ENCODE measurements at regions not wholly inside any gene's neighbourhood (a gene's known extent, or its start where the extent isn't known, plus 50 kb on each side); places are given as distances from the start of the nearest gene placed in this dataset.

GRCh38 chr1:187257476-187257875, 428.7 kb downstream of the PLA2G4A start:
- DNase-seq: no peak
- Histone ChIP-seq H4K20me1 (ENCODE audit: insufficient read depth, low read length) (no peaks in the 10 kb centered on the region), H3K9ac (ENCODE audit: low read length) (no peak overlapping the region), H3K79me2 (ENCODE audit: low read length) (no peaks in the 10 kb centered on the region), H2AFZ (ENCODE audit: low read length) (no peak overlapping the region), H3K4me3 (ENCODE audit: low read length) (no peak overlapping the region), H3K27me3 (replicated peaks; ENCODE audit: insufficient read depth, low read length) (no peaks in the 10 kb centered on the region), H3K36me3 (replicated peaks; ENCODE audit: insufficient read depth, low read length) (no peaks in the 10 kb centered on the region), H3K27ac (ENCODE audit: low read length) (no peak overlapping the region), H3K4me2 (ENCODE audit: low read depth, low read length) (no peak overlapping the region), H3K9me3 (replicated peaks; ENCODE audit: insufficient read depth, low read length) (no peaks in the 10 kb centered on the region), H3K9me2 (replicated peaks; ENCODE audit: insufficient read depth, low read length) (no peaks in the 10 kb centered on the region), H3K4me1 (ENCODE audit: low read length) (no peaks in the 10 kb centered on the region), H3F3A (ENCODE audit: insufficient read depth, low read length) (no peaks in the 10 kb centered on the region)
- TF ChIP-seq EZH2phosphoT487 (IDR thresholded peaks at IDR 0.05; ENCODE audit: low read length) (no peak), CTCF (IDR thresholded peaks at IDR 0.05; ENCODE audit: low read length) (no peak), EZH2 (optimal IDR thresholded peaks at IDR 0.05; ENCODE audit: low read depth, low read length) (no peak)

GRCh38 chr1:187261637-187262036, 432.9 kb downstream of the PLA2G4A start:
- Histone ChIP-seq H3K9ac (ENCODE audit: low read length) (no peak overlapping the region), H3K4me3 (ENCODE audit: low read length) (no peak overlapping the region), H3K79me2 (ENCODE audit: low read length) (no peaks in the 10 kb centered on the region), H3K9me2 (replicated peaks; ENCODE audit: insufficient read depth, low read length) (no peaks in the 10 kb centered on the region), H3K27ac (ENCODE audit: low read length) (no peak overlapping the region), H4K20me1 (ENCODE audit: insufficient read depth, low read length) (no peaks in the 10 kb centered on the region), H3K9me3 (replicated peaks; ENCODE audit: insufficient read depth, low read length) (no peaks in the 10 kb centered on the region), H3F3A (ENCODE audit: insufficient read depth, low read length) (no peaks in the 10 kb centered on the region), H3K27me3 (replicated peaks; ENCODE audit: insufficient read depth, low read length) (no peaks in the 10 kb centered on the region), H3K4me2 (ENCODE audit: low read depth, low read length) (no peak overlapping the region), H3K36me3 (replicated peaks; ENCODE audit: insufficient read depth, low read length) (no peaks in the 10 kb centered on the region), H3K4me1 (ENCODE audit: low read length) (no peaks in the 10 kb centered on the region), H2AFZ (ENCODE audit: low read length) (no peak overlapping the region)
- TF ChIP-seq EZH2phosphoT487 (IDR thresholded peaks at IDR 0.05; ENCODE audit: low read length): no peak
- TF ChIP-seq EZH2 (optimal IDR thresholded peaks at IDR 0.05; ENCODE audit: low read depth, low read length): no peak
- TF ChIP-seq CTCF (IDR thresholded peaks at IDR 0.05; ENCODE audit: low read length): no peak
- no peak for DNase-seq

- Histone ChIP-seq H3K9me3 (replicated peaks; ENCODE audit: insufficient read depth, low read length) (no peaks in the 10 kb centered on the region), H3K27me3 (replicated peaks; ENCODE audit: insufficient read depth, low read length) (no peaks in the 10 kb centered on the region), H3K9ac (ENCODE audit: low read length) (no peak overlapping the region), H3K9me2 (replicated peaks; ENCODE audit: insufficient read depth, low read length) (no peaks in the 10 kb centered on the region), H3K4me2 (ENCODE audit: low read depth, low read length) (no peak overlapping the region), H3K79me2 (ENCODE audit: low read length) (no peaks in the 10 kb centered on the region), H4K20me1 (ENCODE audit: insufficient read depth, low read length) (no peaks in the 10 kb centered on the region), H3K27ac (ENCODE audit: low read length) (no peak overlapping the region), H3F3A (ENCODE audit: insufficient read depth, low read length) (no peaks in the 10 kb centered on the region), H3K4me3 (ENCODE audit: low read length) (no peak overlapping the region), H3K4me1 (ENCODE audit: low read length) (no peaks in the 10 kb centered on the region), H2AFZ (ENCODE audit: low read length) (no peak overlapping the region), H3K36me3 (replicated peaks; ENCODE audit: insufficient read depth, low read length) (no peaks in the 10 kb centered on the region)
- no peak for TF ChIP-seq CTCF (IDR thresholded peaks at IDR 0.05; ENCODE audit: low read length)
- TF ChIP-seq EZH2phosphoT487 (IDR thresholded peaks at IDR 0.05; ENCODE audit: low read length): no peak
- TF ChIP-seq EZH2 (optimal IDR thresholded peaks at IDR 0.05; ENCODE audit: low read depth, low read length): no peak
- no peak for DNase-seq
These were observed 434.0 kb downstream of the PLA2G4A start for GRCh38 chr1:187262731-187263130.

Data from MM.1S (cell line).